HCEC 1CT (cell line): ENCODE measurements at regions not wholly inside any gene's neighbourhood (a gene's known extent, or its start where the extent isn't known, plus 50 kb on each side); places are given as distances from the start of the nearest gene placed in this dataset.
"Not testable (repeated sequence)": the region's sequence is repeated elsewhere in the genome, so short reads cannot be mapped to it uniquely, and the experiment has no call there.

ENCODE experiments used
- DNase-seq: peaks from one replicate; pipeline ENCODE4 v3.0.0-alpha.2; 2017

- no peak for DNase-seq
Measured at GRCh38 chr6:3921663-3922062, 72.5 kb downstream of the FAM50B start.

- DNase-seq = not testable (repeated sequence)
Measured at GRCh38 chr6:3922619-3923018, 73.4 kb downstream of the FAM50B start.

GRCh38 chr6:3925223-3926149 lies 76.3 kb downstream of the FAM50B start:
- DNase-seq = not testable (repeated sequence)

- no peak for DNase-seq
Measured at GRCh38 chr6:3926150-3926482, 76.9 kb downstream of the FAM50B start.

- no peak for DNase-seq
Measured at GRCh38 chr6:3928111-3928510, 78.9 kb downstream of the FAM50B start.

GRCh38 chr6:3929281-3929798 lies 80.2 kb downstream of the FAM50B start:
- DNase-seq = peak; percentile 20

- DNase-seq = no peak
Measured at GRCh38 chr6:3937438-3937837, 88.3 kb downstream of the FAM50B start.

GRCh38 chr6:3938715-3939367 lies 89.7 kb downstream of the FAM50B start:
- DNase-seq = no peak

- DNase-seq = no peak
Measured at GRCh38 chr6:3939368-3939958, 90.3 kb downstream of the FAM50B start.

- no peak for DNase-seq
Measured at GRCh38 chr6:3939964-3940363, 90.8 kb downstream of the FAM50B start.

- DNase-seq = no peak
Measured at GRCh38 chr6:3940703-3941102, 91.5 kb downstream of the FAM50B start.

- DNase-seq = no peak
Measured at GRCh38 chr6:3943331-3943765, 94.2 kb downstream of the FAM50B start.

GRCh38 chr6:3944246-3944645 lies 95.1 kb downstream of the FAM50B start:
- DNase-seq = no peak

GRCh38 chr6:3946778-3947177 lies 97.6 kb downstream of the FAM50B start:
- peak; percentile 31 for DNase-seq

GRCh38 chr6:3948866-3949265 lies 99.7 kb downstream of the FAM50B start:
- DNase-seq = no peak

GRCh38 chr6:3949521-3949920 lies 100.3 kb downstream of the FAM50B start:
- no peak for DNase-seq

GRCh38 chr6:3956054-3956453 lies 106.9 kb downstream of the FAM50B start:
- DNase-seq = no peak

GRCh38 chr6:3957321-3957720 lies 108.1 kb downstream of the FAM50B start:
- no peak for DNase-seq

GRCh38 chr6:3958255-3958654 lies 109.1 kb downstream of the FAM50B start:
- no peak for DNase-seq

GRCh38 chr6:3959385-3959784 lies 110.2 kb downstream of the FAM50B start:
- DNase-seq = no peak

GRCh38 chr6:3960754-3961361 lies 111.7 kb downstream of the FAM50B start:
- DNase-seq = peak; percentile 9

GRCh38 chr6:3961581-3962215 lies 112.5 kb downstream of the FAM50B start:
- peak; percentile 14 for DNase-seq
